Endodermal cell (in vitro differentiated cells): ENCODE measurements at regions not wholly inside any gene's neighbourhood (a gene's known extent, or its start where the extent isn't known, plus 50 kb on each side); places are given as distances from the start of the nearest gene placed in this dataset.
A peak's percentile ranks its signal among the peaks of the same experiment; 100 is the strongest.
"Not testable (repeated sequence)": the region's sequence is repeated elsewhere in the genome, so short reads cannot be mapped to it uniquely, and the experiment has no call there.

ENCODE experiments used
- DNase-seq: peaks from one replicate; pipeline ENCODE4 v3.0.0-alpha.2; 2017
- H3K27ac ChIP-seq: 2 replicates; pipeline ENCODE4 v1.5.1; 2013; ENCODE audit warnings: mild to moderate bottlenecking, low read depth, low read length, moderate library complexity
- H3K27me3 ChIP-seq: 2 replicates; pipeline ENCODE4 v1.6.1; 2013; ENCODE audit warnings: mild to moderate bottlenecking, low read length, moderate library complexity; ENCODE audit not compliant: insufficient read depth, control insufficient read depth, poor library complexity, severe bottlenecking
- H3K36me3 ChIP-seq: 2 replicates; pipeline ENCODE4 v1.7.0; 2013; ENCODE audit warnings: mild to moderate bottlenecking, low read length, moderate library complexity; ENCODE audit not compliant: control insufficient read depth, insufficient read depth
- H3K4me1 ChIP-seq: one replicate; pipeline ENCODE4 v1.7.0; 2013; ENCODE audit warnings: low read length; ENCODE audit not compliant: control insufficient read depth, insufficient read depth
- H3K4me3 ChIP-seq: 2 replicates; pipeline ENCODE4 v1.5.1; 2013; ENCODE audit warnings: mild to moderate bottlenecking, low read length, moderate library complexity
- H3K9ac ChIP-seq: 2 replicates; pipeline ENCODE4 v1.6.1; 2013; ENCODE audit warnings: mild to moderate bottlenecking, low read length, moderate library complexity; ENCODE audit not compliant: poor library complexity, severe bottlenecking; ENCODE audit errors: extremely low read depth
- H3K9me3 ChIP-seq: 2 replicates; pipeline ENCODE4 v1.6.1; 2013; ENCODE audit warnings: mild to moderate bottlenecking, low read length, moderate library complexity; ENCODE audit not compliant: control insufficient read depth
- H3K27ac Mint-ChIP-seq: 2 replicates; pipeline ENCODE4 v1.8.0; 2020; ENCODE audit warnings: mixed read lengths
- H3K27me3 Mint-ChIP-seq: 2 replicates; pipeline ENCODE4 v1.8.0; 2021; ENCODE audit warnings: mild to moderate bottlenecking, mixed read lengths; ENCODE audit not compliant: insufficient read depth
- H3K36me3 Mint-ChIP-seq: 2 replicates; pipeline ENCODE4 v1.8.0; 2020; ENCODE audit warnings: low read depth, mixed read lengths
- H3K4me1 Mint-ChIP-seq: 2 replicates; pipeline ENCODE4 v1.8.0; 2020; ENCODE audit warnings: mixed read lengths
- H3K4me3 Mint-ChIP-seq: 2 replicates; pipeline ENCODE4 v1.8.0; 2020; ENCODE audit warnings: mild to moderate bottlenecking, moderate library complexity, mixed read lengths
- H3K9me3 Mint-ChIP-seq: 2 replicates; pipeline ENCODE4 v1.8.0; 2020; ENCODE audit warnings: mild to moderate bottlenecking, mixed read lengths
- WGBS, 2 experiments: methylation state at CpG; one replicate each; pipeline versions ENCODE4 v1.1.5 to v1.1.7; 2013; ENCODE audit warnings: missing lambda C conversion rate in 2 of 2, mixed read lengths in 1 of 2; ENCODE audit not compliant: insufficient coverage in 1 of 2, insufficient read length in 1 of 2; 5-methylcytosine and 5-hydroxymethylcytosine counted together
- TF ChIP-seq, protein P1 (sequence below): fragments of 200-600 bp; sonication (generic); conservative IDR thresholded peaks from 2 replicates; pipeline ENCODE4 v1.5.0; 2021; ENCODE audit warnings: antibody characterized with exemption, mild to moderate bottlenecking

DNA sequence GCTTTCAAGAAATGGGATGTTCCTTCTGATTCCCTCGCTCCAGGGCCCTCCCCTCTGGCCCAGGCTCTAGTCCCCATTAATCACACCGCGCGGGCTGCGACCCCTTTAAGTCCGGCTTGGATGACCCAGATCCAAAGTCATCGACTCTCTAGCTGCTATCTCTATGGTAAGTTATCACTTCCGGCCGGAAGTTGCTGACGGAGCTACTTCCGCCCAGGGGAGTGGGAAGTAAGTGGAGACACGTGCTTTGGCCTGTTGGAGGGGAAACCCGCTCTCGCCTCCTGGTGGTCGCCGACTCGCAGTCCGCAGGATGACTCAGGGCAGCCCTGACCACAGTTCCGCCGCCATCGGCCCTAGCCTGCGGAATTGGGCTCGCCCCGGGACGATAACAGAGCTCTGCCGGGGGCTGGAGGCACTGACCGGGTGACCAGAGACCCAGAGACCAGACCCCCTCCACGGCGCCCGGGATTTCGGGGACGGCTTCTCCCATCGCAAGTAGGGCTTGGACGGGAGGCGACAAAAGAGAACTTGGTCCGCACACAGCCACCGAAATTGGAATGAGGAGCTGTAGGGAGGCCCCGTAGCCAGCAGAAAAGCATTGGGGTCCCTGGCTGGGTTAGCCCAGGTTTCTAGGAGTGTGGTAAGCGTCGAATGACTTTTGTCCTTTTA, 52.2 kb upstream of the SEC14L1 start:
- no peaks in the 10 kb centered on the region for H3K9me3 Mint-ChIP-seq
- H3K4me1 Mint-ChIP-seq, result peaks cover 9% of the 10 kb centered on the region
- H3K4me3 Mint-ChIP-seq, result peak overlapping the region; percentile 86
- TF ChIP-seq, protein P1, sequence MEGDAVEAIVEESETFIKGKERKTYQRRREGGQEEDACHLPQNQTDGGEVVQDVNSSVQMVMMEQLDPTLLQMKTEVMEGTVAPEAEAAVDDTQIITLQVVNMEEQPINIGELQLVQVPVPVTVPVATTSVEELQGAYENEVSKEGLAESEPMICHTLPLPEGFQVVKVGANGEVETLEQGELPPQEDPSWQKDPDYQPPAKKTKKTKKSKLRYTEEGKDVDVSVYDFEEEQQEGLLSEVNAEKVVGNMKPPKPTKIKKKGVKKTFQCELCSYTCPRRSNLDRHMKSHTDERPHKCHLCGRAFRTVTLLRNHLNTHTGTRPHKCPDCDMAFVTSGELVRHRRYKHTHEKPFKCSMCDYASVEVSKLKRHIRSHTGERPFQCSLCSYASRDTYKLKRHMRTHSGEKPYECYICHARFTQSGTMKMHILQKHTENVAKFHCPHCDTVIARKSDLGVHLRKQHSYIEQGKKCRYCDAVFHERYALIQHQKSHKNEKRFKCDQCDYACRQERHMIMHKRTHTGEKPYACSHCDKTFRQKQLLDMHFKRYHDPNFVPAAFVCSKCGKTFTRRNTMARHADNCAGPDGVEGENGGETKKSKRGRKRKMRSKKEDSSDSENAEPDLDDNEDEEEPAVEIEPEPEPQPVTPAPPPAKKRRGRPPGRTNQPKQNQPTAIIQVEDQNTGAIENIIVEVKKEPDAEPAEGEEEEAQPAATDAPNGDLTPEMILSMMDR, result peak; percentile 93
- no peaks in the 10 kb centered on the region for H3K27me3 Mint-ChIP-seq
- H3K9me3 ChIP-seq, result no peaks in the 10 kb centered on the region
- peak; percentile 99 for DNase-seq
- WGBS, 2 experiments, result 34 to 56% methylated on average over 25 to 40 of the region's 40 CpGs
- peak overlapping the region; percentile 86 for H3K9ac ChIP-seq
- peaks cover 13% of the 10 kb centered on the region for H3K36me3 ChIP-seq
- peak overlapping the region; percentile 95 for H3K27ac Mint-ChIP-seq
- peaks cover 34% of the 10 kb centered on the region for H3K36me3 Mint-ChIP-seq
- H3K27ac ChIP-seq, result peak overlapping the region; percentile 66
- peak overlapping the region; percentile 89 for H3K4me3 ChIP-seq
- no peaks in the 10 kb centered on the region for H3K27me3 ChIP-seq
- no peaks in the 10 kb centered on the region for H3K4me1 ChIP-seq

DNA sequence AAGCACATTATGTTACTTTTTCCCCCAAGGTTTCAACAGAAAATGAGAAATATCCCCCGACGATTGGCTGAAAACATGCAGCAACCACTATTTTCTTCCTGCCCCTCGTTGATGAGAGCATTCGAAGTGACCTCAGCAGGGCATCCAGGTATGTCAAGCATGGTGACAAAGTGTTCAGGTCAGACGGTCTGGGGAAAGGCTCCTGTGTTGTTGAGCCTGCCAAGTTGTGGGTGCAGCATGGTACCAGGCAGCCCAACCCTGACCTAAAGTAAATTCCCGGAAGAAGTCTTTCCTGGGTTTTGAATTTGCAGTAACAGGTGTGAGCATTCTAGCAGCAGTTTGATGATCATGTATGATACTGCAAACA, 51.7 kb upstream of the SEC14L1 start:
- Histone ChIP-seq H3K9ac (peak overlapping the region; percentile 86), H3K4me3 (peak overlapping the region; percentile 89), H3K27me3 (no peaks in the 10 kb centered on the region), H3K27ac (peak overlapping the region; percentile 66), H3K4me1 (no peaks in the 10 kb centered on the region), H3K9me3 (no peaks in the 10 kb centered on the region), H3K36me3 (peaks cover 15% of the 10 kb centered on the region)
- TF ChIP-seq, protein P1, result no peak
- peaks cover 40% of the 10 kb centered on the region for H3K36me3 Mint-ChIP-seq
- peaks cover 9% of the 10 kb centered on the region for H3K4me1 Mint-ChIP-seq
- H3K9me3 Mint-ChIP-seq, result no peaks in the 10 kb centered on the region
- 55 to 56% methylated on average over 5 to 6 of the region's 6 CpGs for WGBS, 2 experiments
- peak overlapping the region; percentile 86 for H3K4me3 Mint-ChIP-seq
- peak overlapping the region; percentile 95 for H3K27ac Mint-ChIP-seq
- DNase-seq, result peak; percentile 72
- no peaks in the 10 kb centered on the region for H3K27me3 Mint-ChIP-seq

DNA sequence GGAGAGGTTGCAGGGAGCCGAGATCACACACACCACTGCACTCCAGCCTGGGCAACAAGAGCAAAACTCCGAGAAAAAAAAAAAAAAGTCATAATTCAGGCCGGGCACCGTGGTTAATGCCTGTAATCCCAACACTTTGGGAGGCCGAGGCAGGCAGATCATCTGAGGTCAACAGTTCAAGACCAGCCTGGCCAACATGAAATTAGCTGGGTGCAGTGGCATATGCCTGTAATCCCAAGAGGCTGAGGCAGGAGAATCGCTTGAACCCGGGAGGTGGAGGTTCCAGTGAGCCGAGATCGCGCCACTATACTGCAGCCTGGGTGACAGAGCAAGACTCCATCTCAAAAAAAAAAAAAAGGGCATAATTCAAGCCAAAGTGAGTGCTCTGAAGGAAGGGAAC, 50.8 kb upstream of the SEC14L1 start:
- H3K27ac Mint-ChIP-seq, DNase-seq, H3K27me3 ChIP-seq, H3K9ac ChIP-seq, H3K27ac ChIP-seq, H3K4me1 ChIP-seq, H3K4me1 Mint-ChIP-seq, H3K9me3 ChIP-seq, H3K9me3 Mint-ChIP-seq, H3K27me3 Mint-ChIP-seq: not testable (repeated sequence)
- peak overlapping the region; percentile 86 for H3K4me3 Mint-ChIP-seq
- Histone ChIP-seq H3K36me3 (peaks cover 18% of the 10 kb centered on the region), H3K4me3 (peak overlapping the region; percentile 89)
- H3K36me3 Mint-ChIP-seq, result peaks cover 46% of the 10 kb centered on the region
- WGBS, 2 experiments, result 93 to 96% methylated on average over 10 of the region's 10 CpGs

DNA sequence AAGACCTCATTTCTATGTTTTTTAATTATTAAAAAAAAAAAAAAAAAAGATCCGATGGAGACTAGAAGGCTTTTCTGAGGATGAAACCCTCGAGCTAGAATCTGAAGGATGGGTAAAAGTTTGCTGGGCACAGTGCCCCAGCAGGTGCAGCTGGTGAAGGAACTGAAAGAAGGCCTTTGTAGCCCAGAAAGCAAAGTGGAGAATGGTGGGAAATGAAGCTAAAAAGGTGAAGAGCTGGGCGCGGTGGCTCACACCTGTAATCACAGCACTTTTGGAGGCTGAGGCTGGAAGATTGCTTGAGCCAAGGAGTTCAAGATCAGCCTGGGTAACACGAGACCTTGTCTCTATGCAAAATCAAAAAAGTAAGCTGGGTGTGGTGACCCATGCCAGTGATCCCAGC, 50.3 kb upstream of the SEC14L1 start:
- no peak for DNase-seq
- Mint-ChIP-seq H3K27me3 (no peaks in the 10 kb centered on the region), H3K4me1 (peaks cover 9% of the 10 kb centered on the region), H3K4me3 (peak overlapping the region; percentile 86), H3K27ac (no peak overlapping the region), H3K9me3 (no peaks in the 10 kb centered on the region), H3K36me3 (peaks cover 51% of the 10 kb centered on the region)
- Histone ChIP-seq H3K9me3 (no peaks in the 10 kb centered on the region), H3K36me3 (peaks cover 21% of the 10 kb centered on the region), H3K9ac (no peak overlapping the region), H3K27me3 (no peaks in the 10 kb centered on the region), H3K27ac (no peak overlapping the region), H3K4me1 (no peaks in the 10 kb centered on the region), H3K4me3 (no peak overlapping the region)
- TF ChIP-seq, protein P1, result no peak
- 89 to 93% methylated on average over 5 of the region's 5 CpGs for WGBS, 2 experiments
